T-helper 2 cell treated with Interferon-gamma antibody and Interleukin-4, amounts not matched to agents 5 μg/mL and 100 μg/mL, for 36 hours (primary cell): ENCODE measurements at regions not wholly inside any gene's neighbourhood (a gene's known extent, or its start where the extent isn't known, plus 50 kb on each side); places are given as distances from the start of the nearest gene placed in this dataset.
A peak's percentile ranks its signal among the peaks of the same experiment; 100 is the strongest.
"Not testable (repeated sequence)": the region's sequence is repeated elsewhere in the genome, so short reads cannot be mapped to it uniquely, and the experiment has no call there.

Experiments used
- DNase-seq: peaks from one replicate; pipeline ENCODE4 v3.0.0; 2021; ENCODE audit warnings: low spot score
- H3K27ac Mint-ChIP-seq: one replicate; pipeline ENCODE4 v1.8.0; 2021; ENCODE audit warnings: mild to moderate bottlenecking, mixed read lengths
- H3K27me3 Mint-ChIP-seq: one replicate; pipeline ENCODE4 v1.8.0; 2021; ENCODE audit warnings: low read depth, mixed read lengths
- H3K36me3 Mint-ChIP-seq: one replicate; pipeline ENCODE4 v1.8.0; 2021; ENCODE audit warnings: low read depth, mixed read lengths
- H3K4me1 Mint-ChIP-seq: one replicate; pipeline ENCODE4 v1.8.0; 2021; ENCODE audit warnings: low read depth, mixed read lengths
- H3K4me3 Mint-ChIP-seq: one replicate; pipeline ENCODE4 v1.8.0; 2022; ENCODE audit warnings: mild to moderate bottlenecking, moderate library complexity, mixed read lengths
- H3K9me3 Mint-ChIP-seq: one replicate; pipeline ENCODE4 v1.8.0; 2021; ENCODE audit warnings: mixed read lengths

GRCh38 chr15:22255606-22256005 lies 175.3 kb downstream of the OR4M2 start:
- not testable (repeated sequence) for H3K9me3 Mint-ChIP-seq, H3K4me3 Mint-ChIP-seq, DNase-seq, H3K27me3 Mint-ChIP-seq, H3K27ac Mint-ChIP-seq, H3K36me3 Mint-ChIP-seq
- peaks cover 29% of the 10 kb centered on the region for H3K4me1 Mint-ChIP-seq

DNA sequence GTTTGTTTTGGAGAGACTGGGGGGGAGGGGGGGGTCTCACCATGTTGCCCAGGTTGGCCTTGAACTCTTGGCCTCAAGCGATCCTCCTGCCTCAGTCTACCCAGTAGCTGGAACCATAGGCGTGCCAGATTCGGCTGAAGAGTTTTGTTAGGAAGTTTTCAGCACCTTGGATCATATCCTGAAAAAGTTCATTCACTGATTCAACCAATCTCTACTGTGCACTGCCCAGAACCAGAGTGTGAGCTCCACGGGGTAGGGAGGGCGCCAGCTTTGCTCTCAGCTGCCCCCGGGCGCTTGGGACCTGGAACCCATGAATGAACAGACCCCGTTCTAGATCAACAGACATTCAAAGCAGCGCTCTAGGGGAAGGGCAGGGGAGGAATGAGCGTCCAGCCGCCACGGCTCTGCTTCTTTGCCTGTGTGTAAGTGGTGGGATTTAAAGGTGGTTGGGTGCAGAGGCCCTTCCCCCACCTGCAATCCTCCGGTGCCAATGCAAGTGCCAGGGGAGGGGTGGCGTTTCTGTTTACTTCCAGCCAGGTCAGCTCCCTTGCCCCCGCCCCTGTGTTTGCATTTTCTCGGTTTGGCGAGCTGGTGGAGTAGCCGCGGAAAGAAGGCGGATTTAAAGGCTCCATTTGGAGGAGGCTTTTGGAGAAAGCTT lies 176.2 kb downstream of the OR4M2 start:
- DNase-seq, H3K9me3 Mint-ChIP-seq, H3K27me3 Mint-ChIP-seq, H3K27ac Mint-ChIP-seq, H3K36me3 Mint-ChIP-seq, H3K4me3 Mint-ChIP-seq: not testable (repeated sequence)
- peaks cover 36% of the 10 kb centered on the region for H3K4me1 Mint-ChIP-seq

GRCh38 chr15:22257047-22258008 lies 177.0 kb downstream of the OR4M2 start:
- Mint-ChIP-seq H3K27me3 (no peaks in the 10 kb centered on the region), H3K27ac (no peak overlapping the region), H3K4me3 (no peak overlapping the region), H3K4me1 (peaks cover 36% of the 10 kb centered on the region), H3K36me3 (no peaks in the 10 kb centered on the region), H3K9me3 (no peaks in the 10 kb centered on the region)
- no peak for DNase-seq

GRCh38 chr15:22258009-22258397 lies 177.7 kb downstream of the OR4M2 start:
- no peak for DNase-seq
- Mint-ChIP-seq H3K9me3 (no peaks in the 10 kb centered on the region), H3K36me3 (no peaks in the 10 kb centered on the region), H3K27me3 (no peaks in the 10 kb centered on the region), H3K4me3 (no peak overlapping the region), H3K27ac (no peak overlapping the region), H3K4me1 (peaks cover 36% of the 10 kb centered on the region)

- Mint-ChIP-seq H3K36me3 (no peaks in the 10 kb centered on the region), H3K9me3 (no peaks in the 10 kb centered on the region), H3K27ac (no peak overlapping the region), H3K4me1 (peaks cover 36% of the 10 kb centered on the region), H3K27me3 (no peaks in the 10 kb centered on the region), H3K4me3 (no peak overlapping the region)
- DNase-seq, result no peak
Observed at GRCh38 chr15:22258398-22259150, 178.2 kb downstream of the OR4M2 start.

GRCh38 chr15:22259151-22259750 lies 178.9 kb downstream of the OR4M2 start:
- not testable (repeated sequence) for DNase-seq, H3K27me3 Mint-ChIP-seq, H3K27ac Mint-ChIP-seq, H3K36me3 Mint-ChIP-seq, H3K9me3 Mint-ChIP-seq
- H3K4me3 Mint-ChIP-seq, result peak overlapping the region; percentile 55
- peaks cover 29% of the 10 kb centered on the region for H3K4me1 Mint-ChIP-seq

- peaks cover 22% of the 10 kb centered on the region for H3K4me1 Mint-ChIP-seq
- peak overlapping the region; percentile 55 for H3K4me3 Mint-ChIP-seq
- H3K36me3 Mint-ChIP-seq, result no peaks in the 10 kb centered on the region
- H3K27me3 Mint-ChIP-seq, result no peaks in the 10 kb centered on the region
- H3K27ac Mint-ChIP-seq, result peak overlapping the region; percentile 89
- no peaks in the 10 kb centered on the region for H3K9me3 Mint-ChIP-seq
- no peak for DNase-seq
Observed at GRCh38 chr15:22259881-22260421, 179.6 kb downstream of the OR4M2 start.

GRCh38 chr15:22262613-22263020 lies 182.3 kb downstream of the OR4M2 start:
- Mint-ChIP-seq H3K36me3 (no peaks in the 10 kb centered on the region), H3K27ac (no peak overlapping the region), H3K27me3 (no peaks in the 10 kb centered on the region), H3K4me1 (peaks cover 20% of the 10 kb centered on the region), H3K9me3 (no peaks in the 10 kb centered on the region), H3K4me3 (no peak overlapping the region)
- DNase-seq, result no peak

GRCh38 chr15:22263738-22264137 lies 183.4 kb downstream of the OR4M2 start:
- no peaks in the 10 kb centered on the region for H3K9me3 Mint-ChIP-seq
- H3K27me3 Mint-ChIP-seq, result no peaks in the 10 kb centered on the region
- no peak for DNase-seq
- no peaks in the 10 kb centered on the region for H3K36me3 Mint-ChIP-seq
- H3K4me1 Mint-ChIP-seq, result peaks cover 20% of the 10 kb centered on the region
- no peak overlapping the region for H3K4me3 Mint-ChIP-seq
- H3K27ac Mint-ChIP-seq, result no peak overlapping the region

- not testable (repeated sequence) for H3K36me3 Mint-ChIP-seq, H3K4me3 Mint-ChIP-seq, H3K27ac Mint-ChIP-seq, H3K9me3 Mint-ChIP-seq, H3K27me3 Mint-ChIP-seq
- DNase-seq, result peak; percentile 22
- H3K4me1 Mint-ChIP-seq, result peaks cover 20% of the 10 kb centered on the region
Observed at GRCh38 chr15:22264272-22264671, 183.9 kb downstream of the OR4M2 start.

DNA sequence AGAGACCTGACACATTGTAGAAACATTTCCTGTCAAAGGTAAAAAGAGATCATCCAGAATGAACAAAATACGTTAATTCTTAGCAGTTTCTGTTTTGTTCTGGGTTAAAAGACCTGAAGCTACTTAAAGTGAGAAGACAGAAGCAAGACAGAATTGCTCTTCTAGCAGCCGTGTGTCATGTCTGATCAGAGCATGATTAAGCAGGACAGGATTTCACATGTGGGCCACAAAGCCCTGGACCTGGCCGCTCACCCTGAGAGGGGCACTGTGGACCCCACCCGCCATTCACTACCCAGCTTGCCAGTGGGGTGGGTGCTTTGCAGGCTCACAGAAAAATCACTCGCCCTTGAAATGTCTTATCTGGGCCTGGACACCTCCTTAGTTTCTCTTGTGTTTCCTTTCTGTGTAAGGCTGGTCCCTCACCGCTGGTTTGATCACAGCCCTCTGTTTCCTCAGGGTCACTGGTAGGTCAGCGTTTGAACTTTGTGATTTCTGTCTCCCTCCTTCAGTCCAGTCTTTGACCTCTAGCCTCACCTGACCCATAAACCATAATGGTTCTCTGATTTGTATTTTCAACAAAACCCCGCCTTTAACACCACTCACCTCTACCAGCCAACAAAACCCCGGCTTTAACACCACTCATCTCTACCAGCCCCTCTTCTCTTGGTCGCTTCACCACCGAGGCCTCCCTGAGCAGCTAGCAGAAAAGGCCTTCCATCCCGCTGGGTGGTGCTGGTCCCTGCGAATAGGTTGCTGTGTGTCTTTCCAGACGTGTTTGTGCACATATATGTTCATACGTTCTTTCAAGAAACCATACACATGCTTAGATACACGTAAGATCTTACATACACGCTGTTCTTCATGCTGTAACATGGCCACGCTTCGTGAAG lies 185.0 kb downstream of the OR4M2 start:
- peak; percentile 27 for DNase-seq
- Mint-ChIP-seq H3K27me3 (no peaks in the 10 kb centered on the region), H3K4me3 (no peak overlapping the region), H3K27ac (no peak overlapping the region), H3K4me1 (peaks cover 10% of the 10 kb centered on the region), H3K36me3 (no peaks in the 10 kb centered on the region), H3K9me3 (no peaks in the 10 kb centered on the region)

DNA sequence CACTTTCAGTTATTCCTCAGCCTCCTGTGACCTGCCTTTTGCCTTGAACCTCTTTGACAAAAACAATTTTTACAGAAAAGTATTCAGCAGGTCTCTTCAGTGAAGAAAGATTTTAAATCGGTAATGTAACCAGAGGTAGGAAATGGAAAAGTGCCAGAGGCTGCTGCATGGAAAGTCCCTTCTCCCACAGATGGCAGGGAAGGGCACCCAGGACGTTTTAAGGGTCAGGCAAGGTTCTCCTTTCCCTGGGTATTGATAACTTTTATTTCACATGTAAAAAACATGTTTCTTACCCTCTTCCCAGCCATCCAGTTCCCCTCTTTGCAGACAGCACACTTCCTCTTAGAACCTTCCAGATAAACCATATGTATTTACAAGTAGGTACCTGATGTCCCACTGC lies 185.6 kb downstream of the OR4M2 start:
- DNase-seq, result no peak
- H3K4me3 Mint-ChIP-seq, result no peak overlapping the region

GRCh38 chr15:22267761-22268160 lies 187.4 kb downstream of the OR4M2 start:
- Mint-ChIP-seq H3K4me1 (no peaks in the 10 kb centered on the region), H3K36me3 (no peaks in the 10 kb centered on the region)
- DNase-seq, result no peak

More for the DNA sequence above, 185.6 kb downstream of the OR4M2 start:
- Mint-ChIP-seq H3K36me3 (no peaks in the 10 kb centered on the region), H3K9me3 (no peaks in the 10 kb centered on the region), H3K27me3 (no peaks in the 10 kb centered on the region), H3K4me1 (peaks cover 5% of the 10 kb centered on the region), H3K27ac (no peak overlapping the region)

More at GRCh38 chr15:22267761-22268160, 187.4 kb downstream of the OR4M2 start:
- H3K4me3 Mint-ChIP-seq, result no peak overlapping the region
- no peak overlapping the region for H3K27ac Mint-ChIP-seq
- H3K9me3 Mint-ChIP-seq, result no peaks in the 10 kb centered on the region
- H3K27me3 Mint-ChIP-seq, result no peaks in the 10 kb centered on the region
